Immature natural killer cell (primary cell): ENCODE measurements at regions not wholly inside any gene's neighbourhood (a gene's known extent, or its start where the extent isn't known, plus 50 kb on each side); places are given as distances from the start of the nearest gene placed in this dataset.

Experiments
- DNase-seq, 3 donors: peaks; one replicate each; pipeline ENCODE4 v3.0.0; 2022; ENCODE audit warnings: mixed read lengths in 1 of 3
- H3K27ac Mint-ChIP-seq, 6 donors: one replicate each; pipeline ENCODE4 v1.8.0; 2020; ENCODE audit warnings: mixed read lengths in 6 of 6, mild to moderate bottlenecking in 5 of 6, inconsistent platforms in 4 of 6, moderate library complexity in 3 of 6
- H3K27me3 Mint-ChIP-seq, 3 donors: one replicate each; pipeline ENCODE4 v1.8.0; 2020 to 2021; ENCODE audit warnings: low read depth in 3 of 3, mild to moderate bottlenecking in 3 of 3, mixed read lengths in 3 of 3, moderate library complexity in 3 of 3, inconsistent platforms in 1 of 3
- H3K36me3 Mint-ChIP-seq, 3 donors: one replicate each; pipeline ENCODE4 v1.8.0; 2020; ENCODE audit warnings: mixed read lengths in 3 of 3, inconsistent platforms in 2 of 3, mild to moderate bottlenecking in 2 of 3
- H3K4me1 Mint-ChIP-seq, 2 donors: one replicate each; pipeline ENCODE4 v1.8.0; 2020; ENCODE audit warnings: inconsistent platforms in 2 of 2, mild to moderate bottlenecking in 2 of 2, mixed read lengths in 2 of 2, moderate library complexity in 1 of 2
- H3K4me3 Mint-ChIP-seq, 5 donors: one replicate each; pipeline ENCODE4 v1.8.0; 2020; ENCODE audit warnings: mild to moderate bottlenecking in 5 of 5, mixed read lengths in 5 of 5, inconsistent platforms in 3 of 5, moderate library complexity in 3 of 5
- H3K9me3 Mint-ChIP-seq, 6 donors: one replicate each; pipeline ENCODE4 v1.8.0; 2020; ENCODE audit warnings: mild to moderate bottlenecking in 6 of 6, mixed read lengths in 6 of 6, inconsistent platforms in 4 of 6, moderate library complexity in 3 of 6

DNA sequence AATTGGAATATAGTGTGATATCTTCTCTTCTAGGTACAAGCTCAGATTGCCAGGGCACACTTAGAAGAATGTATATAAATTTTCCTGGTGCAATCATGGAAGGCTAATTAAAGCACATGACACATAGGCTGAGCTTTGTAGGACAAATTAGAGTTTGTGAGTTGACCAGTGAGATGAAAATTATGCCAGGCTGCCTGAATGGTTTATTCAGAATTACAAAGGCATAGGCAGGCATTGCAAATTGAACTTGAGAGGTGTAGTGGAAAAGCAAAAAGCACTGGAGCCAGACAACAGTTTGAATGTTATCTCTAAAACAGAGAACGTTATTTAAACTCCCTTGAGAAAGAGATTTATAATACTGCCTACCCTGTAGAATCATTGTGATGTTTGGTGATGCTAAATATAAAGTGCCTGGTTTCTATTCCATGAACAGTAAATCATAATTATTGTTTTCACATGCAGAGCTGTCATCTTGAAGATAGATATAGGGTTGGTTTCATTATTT lies 712.1 kb downstream of the TBC1D32 start:
- H3K27ac Mint-ChIP-seq = no peak overlapping the region
- H3K36me3 Mint-ChIP-seq = no peaks in the 10 kb centered on the region
- no peak for DNase-seq
- H3K9me3 Mint-ChIP-seq = peaks cover 0 to 20% (median 7%) of the 10 kb centered on the region in 6 donors
- no peaks in the 10 kb centered on the region for H3K4me1 Mint-ChIP-seq
- H3K4me3 Mint-ChIP-seq = no peak overlapping the region
- peaks cover 0 to 3% (median 0%) of the 10 kb centered on the region in 3 donors for H3K27me3 Mint-ChIP-seq

- Mint-ChIP-seq H3K27ac (no peak overlapping the region), H3K9me3 (peaks cover 0 to 20% (median 7%) of the 10 kb centered on the region in 6 donors), H3K4me1 (no peaks in the 10 kb centered on the region), H3K4me3 (no peak overlapping the region), H3K27me3 (peaks cover 0 to 4% (median 0%) of the 10 kb centered on the region in 3 donors), H3K36me3 (no peaks in the 10 kb centered on the region)
- no peak for DNase-seq
Observed at GRCh38 chr6:120620900-120621299, 713.4 kb downstream of the TBC1D32 start.

GRCh38 chr6:120615238-120615637 lies 719.0 kb downstream of the TBC1D32 start:
- Mint-ChIP-seq H3K9me3 (peaks cover 2 to 16% (median 4%) of the 10 kb centered on the region in 6 donors), H3K4me1 (no peaks in the 10 kb centered on the region), H3K27ac (no peak overlapping the region), H3K4me3 (no peak overlapping the region), H3K27me3 (peaks cover 0 to 6% (median 0%) of the 10 kb centered on the region in 3 donors), H3K36me3 (no peaks in the 10 kb centered on the region)
- no peak for DNase-seq

- H3K27ac Mint-ChIP-seq = no peak overlapping the region
- H3K27me3 Mint-ChIP-seq = peaks cover 0 to 6% (median 0%) of the 10 kb centered on the region in 3 donors
- H3K36me3 Mint-ChIP-seq = no peaks in the 10 kb centered on the region
- no peak for DNase-seq
- H3K9me3 Mint-ChIP-seq = peaks cover 2 to 16% (median 4%) of the 10 kb centered on the region in 6 donors
- H3K4me3 Mint-ChIP-seq = no peak overlapping the region
- H3K4me1 Mint-ChIP-seq = no peaks in the 10 kb centered on the region
Observed at GRCh38 chr6:120614723-120615122, 719.6 kb downstream of the TBC1D32 start.

- no peak overlapping the region for H3K27ac Mint-ChIP-seq
- no peaks in the 10 kb centered on the region for H3K36me3 Mint-ChIP-seq
Observed at GRCh38 chr6:120608826-120609225, 725.5 kb downstream of the TBC1D32 start.

GRCh38 chr6:120606743-120607142 lies 727.5 kb downstream of the TBC1D32 start:
- Mint-ChIP-seq H3K27me3 (peaks cover 0 to 2% (median 1%) of the 10 kb centered on the region in 3 donors), H3K4me1 (no peaks in the 10 kb centered on the region), H3K9me3 (peaks cover 1 to 7% (median 2%) of the 10 kb centered on the region in 6 donors), H3K4me3 (no peak overlapping the region), H3K36me3 (no peaks in the 10 kb centered on the region), H3K27ac (no peak overlapping the region)
- no peak for DNase-seq

More at GRCh38 chr6:120608826-120609225, 725.5 kb downstream of the TBC1D32 start:
- no peak for DNase-seq
- Mint-ChIP-seq H3K4me1 (no peaks in the 10 kb centered on the region), H3K27me3 (peaks cover 0 to 3% (median 2%) of the 10 kb centered on the region in 3 donors), H3K9me3 (peaks cover 1 to 11% (median 2%) of the 10 kb centered on the region in 6 donors), H3K4me3 (no peak overlapping the region)

DNA sequence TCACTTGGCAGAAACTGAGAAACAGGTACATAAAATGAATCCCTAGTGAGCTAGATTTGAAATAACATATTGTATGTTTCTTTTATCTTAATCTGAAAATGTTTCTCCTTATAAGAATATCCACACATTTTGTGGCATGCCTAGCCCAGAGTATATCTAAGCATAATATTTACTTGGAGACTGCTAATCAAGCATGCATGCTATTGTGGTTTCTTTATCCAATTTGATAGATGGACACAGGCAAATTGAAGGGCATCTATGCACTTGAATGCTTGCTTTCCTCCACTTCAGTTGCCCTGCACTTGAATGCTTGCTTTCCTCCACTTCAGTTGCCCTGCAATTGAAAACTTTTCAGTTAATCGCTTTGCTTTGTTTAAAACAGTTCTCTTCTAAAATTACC lies 729.8 kb downstream of the TBC1D32 start:
- Mint-ChIP-seq H3K27ac (no peak overlapping the region), H3K27me3 (peaks cover 0 to 2% (median 1%) of the 10 kb centered on the region in 3 donors), H3K36me3 (no peaks in the 10 kb centered on the region), H3K4me3 (no peak overlapping the region), H3K4me1 (no peaks in the 10 kb centered on the region), H3K9me3 (peaks cover 2 to 14% (median 4%) of the 10 kb centered on the region in 6 donors)
- DNase-seq = no peak

GRCh38 chr6:120590611-120591010 lies 743.7 kb downstream of the TBC1D32 start:
- Mint-ChIP-seq H3K4me3 (no peak overlapping the region), H3K9me3 (peaks cover 0 to 7% (median 0%) of the 10 kb centered on the region in 6 donors), H3K27me3 (no peaks in the 10 kb centered on the region), H3K27ac (no peak overlapping the region), H3K36me3 (no peaks in the 10 kb centered on the region), H3K4me1 (no peaks in the 10 kb centered on the region)
- DNase-seq = no peak

DNA sequence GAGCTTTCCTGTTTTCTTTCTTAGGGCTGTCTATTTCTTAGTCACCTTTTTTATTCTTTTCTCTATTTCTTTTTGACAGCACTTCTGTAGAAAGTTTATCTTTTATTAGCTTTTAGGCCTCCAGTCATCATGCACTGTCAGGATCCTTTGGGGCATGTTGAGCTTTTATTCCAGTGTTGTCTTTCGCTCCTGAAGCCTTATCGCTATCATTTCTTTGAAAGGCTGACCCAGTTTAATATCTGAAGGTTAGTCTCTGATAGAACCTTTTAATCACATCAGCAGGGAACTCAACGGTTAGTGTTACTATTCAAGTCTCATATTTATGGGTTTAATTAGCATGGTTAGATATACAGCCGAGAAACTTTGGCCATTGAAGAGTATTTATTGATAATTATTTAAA lies 745.9 kb downstream of the TBC1D32 start:
- H3K4me1 Mint-ChIP-seq = no peaks in the 10 kb centered on the region
- H3K27me3 Mint-ChIP-seq = no peaks in the 10 kb centered on the region
- H3K9me3 Mint-ChIP-seq = peaks cover 0 to 13% (median 5%) of the 10 kb centered on the region in 6 donors
- H3K36me3 Mint-ChIP-seq = no peaks in the 10 kb centered on the region
- H3K4me3 Mint-ChIP-seq = no peak overlapping the region
- H3K27ac Mint-ChIP-seq = no peak overlapping the region
- DNase-seq = no peak

GRCh38 chr6:120587381-120587780 lies 746.9 kb downstream of the TBC1D32 start:
- Mint-ChIP-seq H3K27ac (no peak overlapping the region), H3K9me3 (peaks cover 0 to 23% (median 10%) of the 10 kb centered on the region in 6 donors), H3K4me3 (no peak overlapping the region), H3K27me3 (no peaks in the 10 kb centered on the region), H3K4me1 (no peaks in the 10 kb centered on the region), H3K36me3 (no peaks in the 10 kb centered on the region)
- no peak for DNase-seq

DNA sequence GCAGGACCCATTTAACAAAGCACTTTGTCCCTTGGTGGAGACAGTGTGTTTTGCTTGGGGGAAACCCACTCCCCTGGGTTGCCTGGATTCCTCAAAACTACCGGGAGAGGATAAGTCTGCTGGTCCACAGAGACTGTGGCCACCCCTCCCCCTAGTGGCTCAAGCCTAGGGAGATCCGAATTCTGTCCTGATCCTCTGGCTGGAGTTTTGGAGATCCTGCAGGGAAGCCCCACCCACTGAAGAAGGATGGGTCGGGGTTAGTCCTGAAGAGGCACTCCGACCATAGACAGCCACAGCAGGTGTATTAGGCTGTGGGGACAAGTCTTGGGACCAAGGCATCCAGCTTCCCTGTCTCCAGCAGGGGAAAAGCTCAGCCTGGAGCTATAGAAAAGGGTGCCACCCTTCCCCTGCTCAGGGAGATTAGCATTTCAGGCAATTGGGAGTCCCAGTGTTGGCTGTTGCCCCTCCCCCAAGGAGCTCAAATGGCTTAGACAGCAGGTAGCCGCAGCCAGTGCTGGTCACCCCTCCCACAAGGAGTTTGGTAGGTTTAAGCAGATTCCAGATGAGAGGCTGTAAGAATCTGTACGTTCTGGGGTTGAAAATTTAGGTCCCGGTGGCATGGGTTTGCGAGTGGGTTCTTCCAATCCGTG lies 750.0 kb downstream of the TBC1D32 start:
- no peaks in the 10 kb centered on the region for H3K27me3 Mint-ChIP-seq
- no peak for DNase-seq
- no peaks in the 10 kb centered on the region for H3K4me1 Mint-ChIP-seq
- peaks cover 0 to 32% (median 12%) of the 10 kb centered on the region in 6 donors for H3K9me3 Mint-ChIP-seq
- no peak overlapping the region for H3K27ac Mint-ChIP-seq
- no peak overlapping the region for H3K4me3 Mint-ChIP-seq
- no peaks in the 10 kb centered on the region for H3K36me3 Mint-ChIP-seq

- DNase-seq = no peak
- Mint-ChIP-seq H3K36me3 (no peaks in the 10 kb centered on the region), H3K27me3 (no peaks in the 10 kb centered on the region), H3K27ac (no peak overlapping the region), H3K4me1 (no peaks in the 10 kb centered on the region), H3K4me3 (no peak overlapping the region), H3K9me3 (peaks cover 0 to 15% (median 2%) of the 10 kb centered on the region in 6 donors)
Observed at GRCh38 chr6:120576061-120576460, 758.2 kb downstream of the TBC1D32 start.

- Mint-ChIP-seq H3K4me3 (no peak overlapping the region), H3K9me3 (peaks cover 2 to 28% (median 7%) of the 10 kb centered on the region in 6 donors), H3K36me3 (no peaks in the 10 kb centered on the region), H3K4me1 (no peaks in the 10 kb centered on the region), H3K27me3 (no peaks in the 10 kb centered on the region), H3K27ac (no peak overlapping the region)
- DNase-seq = no peak
Observed at GRCh38 chr6:120569714-120570113, 764.6 kb downstream of the TBC1D32 start.

DNA sequence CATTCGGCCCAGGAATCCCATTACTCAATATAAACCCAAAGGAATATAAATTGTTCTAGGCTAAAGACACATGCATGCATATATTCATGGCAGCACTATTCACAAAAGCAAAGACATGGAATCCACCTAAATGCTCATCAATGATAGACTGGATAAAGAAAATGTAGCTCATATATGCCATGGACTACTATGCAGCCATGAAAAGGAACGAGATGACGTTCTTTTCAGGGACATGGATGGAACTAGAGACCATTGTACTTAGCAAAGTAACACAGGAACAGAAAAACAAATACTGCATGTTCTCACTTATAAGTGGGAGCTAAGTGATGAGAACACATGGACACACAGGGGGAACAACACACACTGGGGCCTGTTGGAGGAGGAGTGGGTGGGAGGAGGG lies 769.5 kb downstream of the TBC1D32 start:
- Mint-ChIP-seq H3K27me3 (no peaks in the 10 kb centered on the region), H3K27ac (no peak overlapping the region), H3K4me3 (no peak overlapping the region), H3K36me3 (no peaks in the 10 kb centered on the region), H3K4me1 (no peaks in the 10 kb centered on the region), H3K9me3 (peaks cover 6 to 29% (median 18%) of the 10 kb centered on the region in 6 donors)
- no peak for DNase-seq

DNA sequence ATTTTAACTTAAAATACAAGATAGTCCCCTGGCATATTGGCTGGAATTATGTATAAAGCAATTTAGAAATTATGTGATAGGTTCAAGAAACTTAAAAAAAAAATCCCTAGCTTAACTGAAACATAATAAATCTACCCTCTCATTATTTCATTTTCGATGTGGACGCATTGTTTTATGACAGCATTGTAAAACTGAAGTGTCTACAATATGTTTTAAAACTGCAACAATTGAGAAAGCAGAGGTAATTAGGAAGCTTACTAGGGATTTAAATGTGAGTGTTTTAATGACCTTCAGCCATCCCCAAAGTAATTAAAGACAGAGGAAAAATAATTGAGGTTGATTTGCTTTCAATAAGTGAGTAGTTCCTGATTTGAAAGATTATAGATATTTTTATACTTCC lies 776.0 kb downstream of the TBC1D32 start:
- Mint-ChIP-seq H3K4me3 (no peak overlapping the region), H3K27me3 (no peaks in the 10 kb centered on the region), H3K9me3 (peaks cover 4 to 17% (median 10%) of the 10 kb centered on the region in 6 donors), H3K27ac (no peak overlapping the region), H3K36me3 (no peaks in the 10 kb centered on the region), H3K4me1 (no peaks in the 10 kb centered on the region)
- DNase-seq = no peak
